MCF 10A (cell line): ENCODE measurements at regions not wholly inside any gene's neighbourhood (a gene's known extent, or its start where the extent isn't known, plus 50 kb on each side); places are given as distances from the start of the nearest gene placed in this dataset.

Experiments
- BruUV-seq: library from RNA; stranded (reverse); fragments of 400-500 nt; replicated peaks from 2 replicates; lab custom pipeline; 2021; lab: Mats Ljungman, UMichigan
- CTCF ChIA-PET: fragments of 300-600 bp; sonication (Branson Sonifier 250); formaldehyde crosslinking; extraction: SDS; loops from one replicate; lab custom pipeline; 2021; ENCODE audit warnings: antibody characterized with exemption, inconsistent platforms; lab: Yijun Ruan, JAX
- POLR2A ChIA-PET: fragments of 300-600, 350-650 bp; sonication (Branson Sonifier 250); formaldehyde crosslinking; extraction: SDS; loops from one replicate; lab custom pipeline; 2020; ENCODE audit warnings: antibody characterized with exemption, inconsistent platforms; lab: Yijun Ruan, JAX
- DNase-seq: peaks from one replicate; pipeline ENCODE4 v3.0.0-alpha.2; 2018; ENCODE audit not compliant: unreplicated experiment
- H3K27ac Mint-ChIP-seq: one replicate; pipeline ENCODE4 v1.8.0; 2022; ENCODE audit warnings: mild to moderate bottlenecking, low read depth, mixed read lengths; ENCODE audit not compliant: unreplicated experiment
- H3K27me3 Mint-ChIP-seq: one replicate; pipeline ENCODE4 v1.8.0; 2022; ENCODE audit warnings: mixed read lengths; ENCODE audit not compliant: insufficient read depth, unreplicated experiment
- H3K36me3 Mint-ChIP-seq: one replicate; pipeline ENCODE4 v1.8.0; 2022; ENCODE audit warnings: mild to moderate bottlenecking, moderate library complexity, mixed read lengths; ENCODE audit not compliant: insufficient read depth, unreplicated experiment
- H3K4me1 Mint-ChIP-seq: one replicate; pipeline ENCODE4 v1.8.0; 2022; ENCODE audit warnings: mixed read lengths; ENCODE audit not compliant: insufficient read depth, unreplicated experiment
- H3K4me3 Mint-ChIP-seq: one replicate; pipeline ENCODE4 v1.8.0; 2022; ENCODE audit warnings: mild to moderate bottlenecking, moderate library complexity, mixed read lengths; ENCODE audit not compliant: unreplicated experiment
- H3K9me3 Mint-ChIP-seq: one replicate; pipeline ENCODE4 v1.8.0; 2022; ENCODE audit warnings: mixed read lengths; ENCODE audit not compliant: unreplicated experiment
- CTCF ChIP-seq: fragments of 200-600 bp; IDR thresholded peaks from one replicate; pipeline ENCODE4 v1.8.0; 2022; ENCODE audit warnings: antibody characterized with exemption, mild to moderate bottlenecking; ENCODE audit not compliant: unreplicated experiment
- intact Hi-C: fragments of 100-400 bp; cut with micrococcal nuclease; formaldehyde crosslinking; loops from 2 replicates; pipeline ENCODE4 v1.14.1; 2022

- no peaks in the 10 kb centered on the region for H3K36me3 Mint-ChIP-seq
- H3K27me3 Mint-ChIP-seq, result no peaks in the 10 kb centered on the region
- no peak overlapping the region for H3K27ac Mint-ChIP-seq
- no peak for DNase-seq
- peaks cover 5% of the 10 kb centered on the region for H3K4me1 Mint-ChIP-seq
- no peak overlapping the region for H3K4me3 Mint-ChIP-seq
- TF ChIP-seq CTCF, result no peak
- intact Hi-C loops, result no loop called here
- BruUV-seq, result no TSS peak
- H3K9me3 Mint-ChIP-seq, result no peaks in the 10 kb centered on the region
- POLR2A ChIA-PET, result no interaction called here
- CTCF ChIA-PET, result no interaction called here
These were observed 619.8 kb upstream of the CHORDC1 start for GRCh38 chr11:90842681-90843080.

GRCh38 chr11:90840071-90840470 is 617.2 kb upstream of the CHORDC1 start:
- POLR2A ChIA-PET, result no interaction called here
- no peaks in the 10 kb centered on the region for H3K36me3 Mint-ChIP-seq
- no peak overlapping the region for H3K27ac Mint-ChIP-seq
- CTCF ChIA-PET, result no interaction called here
- H3K9me3 Mint-ChIP-seq, result no peaks in the 10 kb centered on the region
- H3K4me1 Mint-ChIP-seq, result peaks cover 5% of the 10 kb centered on the region
- H3K4me3 Mint-ChIP-seq, result no peak overlapping the region
- TF ChIP-seq CTCF, result no peak
- no peak for DNase-seq
- no TSS peak for BruUV-seq
- no peaks in the 10 kb centered on the region for H3K27me3 Mint-ChIP-seq
- intact Hi-C loops, result no loop called here

GRCh38 chr11:90836031-90836430 is 613.2 kb upstream of the CHORDC1 start:
- Mint-ChIP-seq H3K36me3 (no peaks in the 10 kb centered on the region), H3K4me1 (no peaks in the 10 kb centered on the region), H3K4me3 (no peak overlapping the region), H3K27me3 (no peaks in the 10 kb centered on the region), H3K27ac (no peak overlapping the region), H3K9me3 (no peaks in the 10 kb centered on the region)
- intact Hi-C loops, result no loop called here
- DNase-seq, result no peak
- TF ChIP-seq CTCF, result no peak
- CTCF ChIA-PET, result no interaction called here
- POLR2A ChIA-PET, result no interaction called here
- BruUV-seq, result no TSS peak

GRCh38 chr11:90823446-90823845 is 600.6 kb upstream of the CHORDC1 start:
- H3K4me1 Mint-ChIP-seq, result no peaks in the 10 kb centered on the region
- no peak for TF ChIP-seq CTCF
- H3K27ac Mint-ChIP-seq, result no peak overlapping the region
- intact Hi-C loops, result no loop called here
- BruUV-seq, result no TSS peak
- no peaks in the 10 kb centered on the region for H3K9me3 Mint-ChIP-seq
- no peaks in the 10 kb centered on the region for H3K36me3 Mint-ChIP-seq
- ChIA-PET CTCF (interaction anchor here (0.6 kb wide), 1 partner anchor 24 kb away, joined by 3 read pairs; no protein-coding TSS in a partner anchor), POLR2A (no interaction called here)
- no peak overlapping the region for H3K4me3 Mint-ChIP-seq
- H3K27me3 Mint-ChIP-seq, result no peaks in the 10 kb centered on the region
- DNase-seq, result no peak
